Smooth muscle cell (in vitro differentiated cells): ENCODE measurements at regions not wholly inside any gene's neighbourhood (a gene's known extent, or its start where the extent isn't known, plus 50 kb on each side); places are given as distances from the start of the nearest gene placed in this dataset.

Experiments used
- DNase-seq: peaks from one replicate; lab custom pipeline; 2025; ENCODE audit not compliant: unreplicated experiment; lab: John Stamatoyannopoulos, UW
- H2AFZ ChIP-seq: fragments of 200-600 bp; sonication (generic); 2 replicates; pipeline ENCODE4 v1.6.0; 2016; ENCODE audit warnings: antibody characterized with exemption, low read depth, mild to moderate bottlenecking
- H3F3A ChIP-seq: fragments of 200-600 bp; sonication (generic); 2 replicates; pipeline ENCODE4 v1.6.0; 2017; ENCODE audit warnings: antibody characterized with exemption, low read depth
- H3K27ac ChIP-seq: fragments of 200-600 bp; sonication (generic); 2 replicates; pipeline ENCODE4 v1.5.1; 2016; ENCODE audit warnings: low read depth, mild to moderate bottlenecking
- H3K27me3 ChIP-seq: fragments of 200-600 bp; sonication (generic); 2 replicates; pipeline ENCODE4 v1.6.1; 2016; ENCODE audit warnings: low read depth, mild to moderate bottlenecking
- H3K36me3 ChIP-seq: fragments of 200-600 bp; sonication (generic); 2 replicates; pipeline ENCODE4 v1.5.1; 2016; ENCODE audit warnings: low read depth
- H3K4me1 ChIP-seq: fragments of 200-600 bp; sonication (generic); 2 replicates; pipeline ENCODE4 v1.5.1; 2016; ENCODE audit warnings: low read depth
- H3K4me2 ChIP-seq: fragments of 200-600 bp; sonication (generic); 2 replicates; pipeline ENCODE4 v1.6.0; 2016; ENCODE audit warnings: mild to moderate bottlenecking
- H3K4me3 ChIP-seq: fragments of 200-600 bp; sonication (generic); 2 replicates; pipeline ENCODE4 v1.5.1; 2016; ENCODE audit warnings: mild to moderate bottlenecking
- H3K79me2 ChIP-seq: fragments of 200-600 bp; sonication (generic); 2 replicates; pipeline ENCODE4 v1.6.0; 2016; ENCODE audit warnings: low read depth, mild to moderate bottlenecking
- H3K9ac ChIP-seq: fragments of 200-600 bp; sonication (generic); 2 replicates; pipeline ENCODE4 v1.6.0; 2016; ENCODE audit warnings: low read depth
- H3K9me3 ChIP-seq: fragments of 200-600 bp; sonication (generic); replicated peaks from 2 replicates; pipeline ENCODE4 v1.5.1; 2016; ENCODE audit warnings: low read depth
- H4K20me1 ChIP-seq: fragments of 200-600 bp; sonication (generic); 2 replicates; pipeline ENCODE4 v1.6.0; 2016; ENCODE audit warnings: low read depth
- WGBS: methylation state at CpG from one replicate; pipeline ENCODE4 v1.1.7; 2016; ENCODE audit warnings: low lambda C conversion rate; 5-methylcytosine and 5-hydroxymethylcytosine counted together
- TF ChIP-seq, protein P1 (sequence below): fragments of 200-600 bp; sonication (generic); IDR thresholded peaks from 2 replicates; pipeline ENCODE4 v1.5.1; 2017; ENCODE audit warnings: borderline replicate concordance, mild to moderate bottlenecking, antibody characterized with exemption; ENCODE audit not compliant: insufficient read depth, poor library complexity, severe bottlenecking

DNA sequence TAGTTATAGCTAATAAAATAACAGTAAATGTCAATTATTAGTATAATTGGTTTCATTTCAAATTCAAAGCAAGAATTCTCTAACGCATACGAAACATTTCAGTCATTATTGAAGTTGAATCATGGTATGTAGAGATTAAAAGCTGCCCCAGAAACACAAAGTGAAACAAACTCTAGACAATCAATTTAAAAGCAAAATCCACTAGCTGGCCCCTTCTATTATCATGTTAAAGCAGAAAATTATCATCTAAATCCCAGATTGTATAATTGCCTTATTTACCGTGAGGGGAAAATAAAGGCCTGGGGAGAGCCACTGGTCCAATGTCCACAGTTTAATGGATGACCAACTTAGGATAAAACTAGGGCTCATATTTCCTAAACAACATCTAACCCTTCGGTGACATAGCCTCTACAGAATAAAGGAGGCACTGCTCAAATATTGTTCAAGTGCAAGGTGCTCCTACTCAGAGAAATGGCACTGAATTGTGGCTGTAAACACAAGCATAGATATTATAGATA is 110.9 kb upstream of the THRB start:
- Histone ChIP-seq H4K20me1 (no peaks in the 10 kb centered on the region), H3K4me3 (no peak overlapping the region), H3K27ac (no peak overlapping the region), H3K79me2 (no peaks in the 10 kb centered on the region), H3K4me1 (no peaks in the 10 kb centered on the region), H3K27me3 (no peaks in the 10 kb centered on the region), H3K9me3 (no peaks in the 10 kb centered on the region), H3K9ac (no peak overlapping the region), H3K4me2 (no peak overlapping the region), H2AFZ (no peak overlapping the region), H3K36me3 (no peaks in the 10 kb centered on the region), H3F3A (no peaks in the 10 kb centered on the region)
- DNase-seq: no peak
- 95% methylated on average over 4 of the region's 4 CpGs for WGBS
- TF ChIP-seq, protein P1, sequence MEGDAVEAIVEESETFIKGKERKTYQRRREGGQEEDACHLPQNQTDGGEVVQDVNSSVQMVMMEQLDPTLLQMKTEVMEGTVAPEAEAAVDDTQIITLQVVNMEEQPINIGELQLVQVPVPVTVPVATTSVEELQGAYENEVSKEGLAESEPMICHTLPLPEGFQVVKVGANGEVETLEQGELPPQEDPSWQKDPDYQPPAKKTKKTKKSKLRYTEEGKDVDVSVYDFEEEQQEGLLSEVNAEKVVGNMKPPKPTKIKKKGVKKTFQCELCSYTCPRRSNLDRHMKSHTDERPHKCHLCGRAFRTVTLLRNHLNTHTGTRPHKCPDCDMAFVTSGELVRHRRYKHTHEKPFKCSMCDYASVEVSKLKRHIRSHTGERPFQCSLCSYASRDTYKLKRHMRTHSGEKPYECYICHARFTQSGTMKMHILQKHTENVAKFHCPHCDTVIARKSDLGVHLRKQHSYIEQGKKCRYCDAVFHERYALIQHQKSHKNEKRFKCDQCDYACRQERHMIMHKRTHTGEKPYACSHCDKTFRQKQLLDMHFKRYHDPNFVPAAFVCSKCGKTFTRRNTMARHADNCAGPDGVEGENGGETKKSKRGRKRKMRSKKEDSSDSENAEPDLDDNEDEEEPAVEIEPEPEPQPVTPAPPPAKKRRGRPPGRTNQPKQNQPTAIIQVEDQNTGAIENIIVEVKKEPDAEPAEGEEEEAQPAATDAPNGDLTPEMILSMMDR: no peak

DNA sequence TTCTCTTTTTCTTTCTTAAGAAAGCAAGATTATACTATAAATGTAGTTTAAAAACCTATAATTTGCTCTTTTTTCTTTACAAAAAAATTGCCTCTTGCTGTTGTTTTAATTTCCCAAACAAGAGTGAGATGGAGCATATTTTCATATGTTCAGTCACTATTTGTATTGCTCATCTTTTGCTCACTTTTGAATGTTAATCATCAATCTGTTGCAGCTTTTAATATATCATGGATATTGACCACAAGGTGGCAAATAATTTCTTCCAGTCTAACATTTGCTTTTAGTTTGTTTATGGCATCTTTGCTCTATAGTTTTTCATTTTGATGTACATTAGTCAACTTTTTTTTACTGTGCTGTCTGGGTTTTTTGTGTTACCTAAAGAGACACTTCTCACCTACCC is 112.6 kb upstream of the THRB start:
- H3F3A ChIP-seq: no peaks in the 10 kb centered on the region
- H3K36me3 ChIP-seq: no peaks in the 10 kb centered on the region
- no peak overlapping the region for H3K9ac ChIP-seq
- H3K4me2 ChIP-seq: no peak overlapping the region
- no peaks in the 10 kb centered on the region for H3K79me2 ChIP-seq
- DNase-seq: no peak
- no peaks in the 10 kb centered on the region for H4K20me1 ChIP-seq
- H3K4me1 ChIP-seq: no peaks in the 10 kb centered on the region
- H3K27ac ChIP-seq: no peak overlapping the region
- H3K9me3 ChIP-seq: no peaks in the 10 kb centered on the region
- H2AFZ ChIP-seq: no peak overlapping the region
- TF ChIP-seq, protein P1: no peak
- H3K4me3 ChIP-seq: no peak overlapping the region
- no peaks in the 10 kb centered on the region for H3K27me3 ChIP-seq

DNA sequence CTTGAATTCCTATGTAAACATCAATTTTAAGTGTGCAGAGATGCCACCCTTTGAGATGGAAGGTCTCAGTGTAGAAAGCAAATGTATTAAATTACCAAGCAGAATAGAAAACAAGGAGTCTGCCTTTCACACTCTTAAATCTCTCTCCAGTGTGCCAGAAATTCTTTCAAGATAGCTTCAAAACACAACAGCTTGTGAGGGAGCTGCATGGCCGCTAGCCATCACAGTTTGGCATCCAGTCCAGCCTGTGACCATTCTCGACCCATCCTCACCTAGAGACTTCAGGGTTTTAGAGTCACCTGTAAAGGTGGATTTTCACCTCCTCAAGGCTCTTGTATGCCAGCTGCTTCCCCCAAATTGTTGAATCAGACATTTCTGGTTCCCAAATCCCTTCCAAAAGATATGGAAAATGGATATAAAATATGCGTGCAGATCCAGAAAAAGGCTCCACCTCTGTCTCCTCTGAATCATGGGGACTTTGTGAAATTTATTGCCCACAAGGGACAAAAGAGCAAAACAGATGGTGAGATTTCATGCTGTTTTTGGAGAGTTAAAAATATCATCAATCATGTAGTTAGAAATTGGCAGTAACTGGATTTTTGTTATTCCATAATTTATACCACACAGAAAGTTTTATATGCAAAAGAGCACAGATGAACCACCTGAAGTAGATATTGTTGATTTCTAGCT is 114.2 kb upstream of the THRB start:
- no peak overlapping the region for H3K4me3 ChIP-seq
- H4K20me1 ChIP-seq: no peaks in the 10 kb centered on the region
- TF ChIP-seq, protein P1: no peak
- no peak overlapping the region for H3K27ac ChIP-seq
- no peaks in the 10 kb centered on the region for H3F3A ChIP-seq
- no peaks in the 10 kb centered on the region for H3K4me1 ChIP-seq
- no peak for DNase-seq
- no peaks in the 10 kb centered on the region for H3K36me3 ChIP-seq
- H3K79me2 ChIP-seq: no peaks in the 10 kb centered on the region
- 95% methylated on average over 3 of the region's 3 CpGs for WGBS
- no peaks in the 10 kb centered on the region for H3K9me3 ChIP-seq
- H2AFZ ChIP-seq: no peak overlapping the region
- H3K27me3 ChIP-seq: peaks cover 13% of the 10 kb centered on the region
- H3K4me2 ChIP-seq: no peak overlapping the region
- H3K9ac ChIP-seq: no peak overlapping the region

DNA sequence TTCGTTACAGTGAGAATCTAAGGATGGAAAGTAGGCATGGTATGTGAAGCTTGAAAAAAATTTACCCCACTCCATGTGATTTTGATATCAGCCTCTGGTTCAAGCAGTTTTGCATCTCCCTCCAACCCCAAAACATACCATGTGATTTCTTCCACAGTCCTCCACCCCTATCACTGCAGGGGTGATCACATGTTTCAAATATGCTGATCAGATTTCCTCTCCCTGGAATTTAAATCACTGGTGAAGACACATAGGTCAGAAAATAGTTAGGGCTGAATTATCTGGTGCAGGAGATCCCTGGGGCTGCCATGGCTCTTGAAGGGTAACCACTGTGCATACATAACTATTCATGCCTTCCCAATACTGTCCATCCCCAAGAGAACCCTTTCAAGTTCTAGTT is 119.7 kb upstream of the THRB start:
- no peak overlapping the region for H3K27ac ChIP-seq
- 79% methylated on average over 1 of the region's 1 CpG for WGBS

More for the DNA sequence above, 119.7 kb upstream of the THRB start:
- Histone ChIP-seq H3K4me1 (no peaks in the 10 kb centered on the region), H2AFZ (no peak overlapping the region), H3K27me3 (peaks cover 34% of the 10 kb centered on the region), H3K4me2 (no peak overlapping the region), H3K36me3 (no peaks in the 10 kb centered on the region), H3K4me3 (no peak overlapping the region), H3K9me3 (no peaks in the 10 kb centered on the region), H3K9ac (no peak overlapping the region), H3F3A (no peaks in the 10 kb centered on the region), H3K79me2 (no peaks in the 10 kb centered on the region), H4K20me1 (no peaks in the 10 kb centered on the region)
- no peak for DNase-seq
- TF ChIP-seq, protein P1: no peak
